K562 (cell line): ENCODE measurements at regions not wholly inside any gene's neighbourhood (a gene's known extent, or its start where the extent isn't known, plus 50 kb on each side); places are given as distances from the start of the nearest gene placed in this dataset.
"Not testable (repeated sequence)": the region's sequence is repeated elsewhere in the genome, so short reads cannot be mapped to it uniquely, and the experiment has no call there.

Experiments used
- ATAC-seq: fragments of 200-7000 bp; cut with Tn5 transposase; 3 replicates; pipeline ENCODE4 v1.9.1; 2020; ENCODE audit warnings: moderate library complexity
- BruUV-seq: library from RNA; stranded (reverse); fragments of 400-500 nt; replicated peaks from 2 replicates; lab custom pipeline; 2021; lab: Mats Ljungman, UMichigan
- CTCF ChIA-PET: fragments of 300-600 bp; formaldehyde crosslinking; extraction: SDS; loops from one replicate; lab custom pipeline; 2021; ENCODE audit warnings: low intra/inter-chr PET ratio; lab: Yijun Ruan, JAX
- POLR2A ChIA-PET: fragments of 300-600, 350-650 bp; sonication (Branson Sonifier 250); formaldehyde crosslinking; extraction: SDS; loops from one replicate; lab custom pipeline; 2021; ENCODE audit warnings: antibody characterized with exemption, inconsistent platforms; lab: Yijun Ruan, JAX
- DNase-seq, 4 experiments: peaks; one replicate each; pipeline versions ENCODE4 v3.0.0 to v3.0.0-alpha.2; 2011 to 2018; ENCODE audit warnings: low spot score in 3 of 4, mixed read lengths in 3 of 4; ENCODE audit errors: extremely low read depth in 1 of 4
- FAIRE-seq: peaks from 2 replicates; lab custom pipeline; 2011; peaks lifted over from hg19 to GRCh38; lab: Jason Lieb, UNC
- H2AFZ ChIP-seq: 2 replicates; pipeline ENCODE4 v1.6.0; 2011; ENCODE audit warnings: low read depth, low read length, control low read depth, inconsistent platforms
- H3K27ac ChIP-seq: fragments of 200-600 bp; 3 replicates; pipeline ENCODE4 v1.8.0; 2011; ENCODE audit warnings: low read depth, mild to moderate bottlenecking, control low read depth, inconsistent platforms, low read length, moderate library complexity, mixed read lengths; ENCODE audit errors: extremely low read depth
- H3K27me3 ChIP-seq, 2 experiments: fragments of 300-600 bp in 1 of 2; 2 replicates in 1 of 2; 3 replicates in 1 of 2; pipeline versions ENCODE4 v1.6.0 to v1.8.0; 2011; ENCODE audit warnings: inconsistent platforms in 2 of 2, low read length in 2 of 2, mild to moderate bottlenecking in 1 of 2, mixed read lengths in 1 of 2, moderate library complexity in 1 of 2; ENCODE audit not compliant: control insufficient read depth in 2 of 2, insufficient read depth in 2 of 2
- H3K36me3 ChIP-seq: fragments of 300-600 bp; 3 replicates; pipeline ENCODE4 v1.8.0; 2011; ENCODE audit warnings: mild to moderate bottlenecking, low read length, inconsistent platforms; ENCODE audit not compliant: control insufficient read depth, insufficient read depth
- H3K4me1 ChIP-seq, 2 experiments: fragments of 200-600 bp in 1 of 2; replicated peaks in 1 of 2; 2 replicates in 1 of 2; 3 replicates in 1 of 2; pipeline versions ENCODE4 v1.5.1 to v1.8.0; 2011; ENCODE audit warnings: inconsistent platforms in 2 of 2, low read length in 2 of 2, mild to moderate bottlenecking in 1 of 2, mixed read lengths in 1 of 2, moderate library complexity in 1 of 2; ENCODE audit not compliant: control insufficient read depth in 2 of 2, insufficient read depth in 2 of 2
- H3K4me2 ChIP-seq: 2 replicates; pipeline ENCODE4 v1.6.1; 2011; ENCODE audit warnings: low read length, control low read depth, inconsistent platforms, mixed read lengths; ENCODE audit not compliant: insufficient read depth
- H3K4me3 ChIP-seq: fragments of 200-600 bp; sonication (generic), shearing (Covaris generic); 2 replicates; pipeline ENCODE4 v1.5.1; 2016; ENCODE audit warnings: control low read depth, inconsistent platforms
- H3K79me2 ChIP-seq: fragments of 200-600 bp; 3 replicates; pipeline ENCODE4 v1.8.0; 2011; ENCODE audit warnings: low read length, inconsistent platforms; ENCODE audit not compliant: control insufficient read depth, insufficient read depth
- H3K9ac ChIP-seq, 2 experiments: 2 replicates each; pipeline versions ENCODE4 v1.6.0 to v1.6.1; 2011; ENCODE audit warnings: low read depth in 2 of 2, low read length in 2 of 2, control low read depth in 1 of 2, inconsistent platforms in 1 of 2, mild to moderate bottlenecking in 1 of 2, mixed read lengths in 1 of 2; ENCODE audit not compliant: insufficient read depth in 1 of 2
- H3K9me1 ChIP-seq: one replicate; pipeline ENCODE4 v1.6.0; 2011; ENCODE audit warnings: inconsistent platforms, mild to moderate bottlenecking, low read length, moderate library complexity; ENCODE audit not compliant: control insufficient read depth, insufficient read depth
- H3K9me3 ChIP-seq: replicated peaks from 2 replicates; pipeline ENCODE4 v1.5.1; 2011; ENCODE audit warnings: low read depth, low read length, inconsistent platforms; ENCODE audit not compliant: control insufficient read depth, insufficient read depth
- H4K20me1 ChIP-seq: replicated peaks from 2 replicates; pipeline ENCODE4 v1.6.1; 2011; ENCODE audit warnings: low read length, inconsistent platforms, mixed read lengths; ENCODE audit not compliant: control insufficient read depth, insufficient read depth
- E2F3 ChIP-seq: fragments of 250-450 bp; sonication (Bioruptor Pico); IDR thresholded peaks from 2 replicates; pipeline ENCODE4 v1.4.0; 2020; ENCODE audit warnings: mild to moderate bottlenecking
- ZBTB8A ChIP-seq: fragments of 450-650 bp; IDR thresholded peaks from 2 replicates; pipeline ENCODE4 v1.6.1; 2018; ENCODE audit warnings: mild to moderate bottlenecking, moderate library complexity; ENCODE audit not compliant: partially characterized antibody
- WGBS: fragments of 100-300 bp; shearing (Covaris generic); methylation state at CpG from one replicate; pipeline ENCODE4 v1.1.6; 2016; ENCODE audit warnings: low coverage, mixed read lengths; ENCODE audit not compliant: insufficient coverage; ENCODE audit errors: missing lambda C conversion rate; 5-methylcytosine and 5-hydroxymethylcytosine counted together
- in situ Hi-C: fragments of 300-500 bp; cut with MboI; formaldehyde crosslinking; loops from 4 replicates; pipeline ENCODE4 v1.15.0; 2018; ENCODE audit warnings: inconsistent platforms, mixed read lengths
- intact Hi-C: fragments of 100-400 bp; cut with micrococcal nuclease; formaldehyde crosslinking; loops from 2 replicates; pipeline ENCODE4 v1.14.2; 2022
- TF ChIP-seq, protein P1 (sequence below): IDR thresholded peaks from 3 replicates; pipeline ENCODE4 v1.6.1; 2011; ENCODE audit warnings: borderline replicate concordance, mild to moderate bottlenecking; ENCODE audit not compliant: insufficient read length, insufficient read depth

GRCh38 chr14:28247491-28247890 is 519.1 kb upstream of the FOXG1 start:
- no peaks in the 10 kb centered on the region for H3K9me1 ChIP-seq
- H3K36me3 ChIP-seq: no peaks in the 10 kb centered on the region
- H3K27me3 ChIP-seq: no peaks in the 10 kb centered on the region
- H3K79me2 ChIP-seq: no peaks in the 10 kb centered on the region
- H3K4me3 ChIP-seq: no peak overlapping the region
- BruUV-seq: no TSS peak
- in situ Hi-C loops: no loop called here
- POLR2A ChIA-PET: no interaction called here
- H4K20me1 ChIP-seq: no peaks in the 10 kb centered on the region
- no peak for DNase-seq
- no peaks in the 10 kb centered on the region for H3K9me3 ChIP-seq
- H3K9ac ChIP-seq: no peak overlapping the region
- H3K27ac ChIP-seq: no peak overlapping the region
- WGBS: 0% methylated on average over 1 of the region's 1 CpG
- no peak overlapping the region for H3K4me2 ChIP-seq
- no peak for FAIRE-seq
- H2AFZ ChIP-seq: no peak overlapping the region
- TF ChIP-seq ZBTB8A (no peak), E2F3 (CRISPR knock-in tag) (no peak)
- TF ChIP-seq, protein P1, sequence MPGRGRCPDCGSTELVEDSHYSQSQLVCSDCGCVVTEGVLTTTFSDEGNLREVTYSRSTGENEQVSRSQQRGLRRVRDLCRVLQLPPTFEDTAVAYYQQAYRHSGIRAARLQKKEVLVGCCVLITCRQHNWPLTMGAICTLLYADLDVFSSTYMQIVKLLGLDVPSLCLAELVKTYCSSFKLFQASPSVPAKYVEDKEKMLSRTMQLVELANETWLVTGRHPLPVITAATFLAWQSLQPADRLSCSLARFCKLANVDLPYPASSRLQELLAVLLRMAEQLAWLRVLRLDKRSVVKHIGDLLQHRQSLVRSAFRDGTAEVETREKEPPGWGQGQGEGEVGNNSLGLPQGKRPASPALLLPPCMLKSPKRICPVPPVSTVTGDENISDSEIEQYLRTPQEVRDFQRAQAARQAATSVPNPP: no peak
- no peaks in the 10 kb centered on the region for H3K4me1 ChIP-seq
- ATAC-seq: no peak
- CTCF ChIA-PET: no interaction called here
- intact Hi-C loops: no loop called here

GRCh38 chr14:28252124-28252523 is 514.5 kb upstream of the FOXG1 start:
- WGBS: 4% methylated on average over 3 of the region's 3 CpGs
- ATAC-seq, H3K27me3 ChIP-seq, H3K9me3 ChIP-seq, DNase-seq, POLR2A ChIA-PET, in situ Hi-C loops, BruUV-seq, FAIRE-seq, H3K4me2 ChIP-seq, H3K27ac ChIP-seq, H4K20me1 ChIP-seq, H3K79me2 ChIP-seq, intact Hi-C loops, H2AFZ ChIP-seq, H3K4me3 ChIP-seq, CTCF ChIA-PET, H3K4me1 ChIP-seq, H3K9ac ChIP-seq, H3K36me3 ChIP-seq, H3K9me1 ChIP-seq: not testable (repeated sequence)
